GM19452 (cell line): ENCODE measurements at regions not wholly inside any gene's neighbourhood (a gene's known extent, or its start where the extent isn't known, plus 50 kb on each side); places are given as distances from the start of the nearest gene placed in this dataset.
"Not testable (repeated sequence)": the region's sequence is repeated elsewhere in the genome, so short reads cannot be mapped to it uniquely, and the experiment has no call there.

Experiments
- ATAC-seq: cut with Tn5 transposase; IDR thresholded peaks from one replicate; pipeline ENCODE4 v1.9.1; 2021; ENCODE audit not compliant: unreplicated experiment

GRCh38 chr7:42726066-42726785 lies 185.6 kb downstream of the C7orf25 start:
- ATAC-seq: no peak

GRCh38 chr7:42722716-42723115 lies 189.2 kb downstream of the C7orf25 start:
- ATAC-seq: no peak

- no peak for ATAC-seq
These were observed 189.7 kb downstream of the C7orf25 start for GRCh38 chr7:42722198-42722597.

GRCh38 chr7:42720991-42721796 lies 190.7 kb downstream of the C7orf25 start:
- no peak for ATAC-seq

- ATAC-seq: no peak
These were observed 191.9 kb downstream of the C7orf25 start for GRCh38 chr7:42720012-42720411.

GRCh38 chr7:42718466-42718865 lies 193.4 kb downstream of the C7orf25 start:
- not testable (repeated sequence) for ATAC-seq

GRCh38 chr7:42714356-42714755 lies 197.5 kb downstream of the C7orf25 start:
- no peak for ATAC-seq

GRCh38 chr7:42709284-42709683 lies 202.6 kb downstream of the C7orf25 start:
- no peak for ATAC-seq

GRCh38 chr7:42704710-42705109 lies 207.2 kb downstream of the C7orf25 start:
- no peak for ATAC-seq

GRCh38 chr7:42702647-42703046 lies 209.2 kb downstream of the C7orf25 start:
- ATAC-seq: no peak

- no peak for ATAC-seq
These were observed 211.2 kb downstream of the C7orf25 start for GRCh38 chr7:42700406-42701327.

- no peak for ATAC-seq
These were observed 212.3 kb downstream of the C7orf25 start for GRCh38 chr7:42699380-42700178.

- no peak for ATAC-seq
These were observed 213.1 kb downstream of the C7orf25 start for GRCh38 chr7:42698600-42699374.

- no peak for ATAC-seq
These were observed 216.9 kb downstream of the C7orf25 start for GRCh38 chr7:42694894-42695507.

- ATAC-seq: no peak
These were observed 218.1 kb downstream of the C7orf25 start for GRCh38 chr7:42693722-42694121.

GRCh38 chr7:42692621-42693020 lies 219.2 kb downstream of the C7orf25 start:
- ATAC-seq: no peak

GRCh38 chr7:42690794-42691639 lies 220.9 kb downstream of the C7orf25 start:
- no peak for ATAC-seq

GRCh38 chr7:42689626-42690025 lies 222.2 kb downstream of the C7orf25 start:
- no peak for ATAC-seq

GRCh38 chr7:42688056-42688371 lies 223.9 kb downstream of the C7orf25 start:
- ATAC-seq: no peak
